Astrocyte (in vitro differentiated cells and primary cell): ENCODE measurements at regions not wholly inside any gene's neighbourhood (a gene's known extent, or its start where the extent isn't known, plus 50 kb on each side); places are given as distances from the start of the nearest gene placed in this dataset.

Experiments
- DNase-seq: peaks from one replicate; pipeline ENCODE4 v3.0.0-alpha.2; 2010; ENCODE audit warnings: low read depth
- FAIRE-seq: peaks from 2 replicates; lab custom pipeline; 2011; peaks lifted over from hg19 to GRCh38; lab: Jason Lieb, UNC
- H2AFZ ChIP-seq: 2 replicates; pipeline ENCODE4 v1.6.0; 2012; ENCODE audit warnings: low read depth, low read length, inconsistent platforms
- H3K27ac ChIP-seq: 2 replicates; pipeline ENCODE4 v1.5.1; 2011; ENCODE audit warnings: low read depth, low read length, inconsistent platforms
- H3K27me3 ChIP-seq: 2 replicates; pipeline ENCODE4 v1.6.0; 2011; ENCODE audit warnings: low read length, inconsistent platforms; ENCODE audit not compliant: insufficient read depth
- H3K36me3 ChIP-seq: 2 replicates; pipeline ENCODE4 v1.5.1; 2011; ENCODE audit warnings: low read length, inconsistent platforms; ENCODE audit not compliant: insufficient read depth
- H3K4me1 ChIP-seq: 2 replicates; pipeline ENCODE4 v1.5.1; 2011; ENCODE audit warnings: low read length, inconsistent platforms; ENCODE audit not compliant: insufficient read depth
- H3K4me2 ChIP-seq: 2 replicates; pipeline ENCODE4 v1.6.0; 2012; ENCODE audit warnings: low read length, inconsistent platforms
- H3K4me3 ChIP-seq: 2 replicates; pipeline ENCODE4 v1.5.1; 2011; ENCODE audit warnings: low read depth, mild to moderate bottlenecking, low read length, inconsistent platforms; ENCODE audit not compliant: insufficient read depth
- H3K79me2 ChIP-seq: 2 replicates; pipeline ENCODE4 v1.6.0; 2012; ENCODE audit warnings: mild to moderate bottlenecking, low read length, inconsistent platforms; ENCODE audit not compliant: insufficient read depth
- H3K9ac ChIP-seq: 2 replicates; pipeline ENCODE4 v1.6.0; 2012; ENCODE audit warnings: mild to moderate bottlenecking, low read length, inconsistent platforms
- H3K9me3 ChIP-seq: 2 replicates; pipeline ENCODE4 v1.5.1; 2012; ENCODE audit warnings: low read depth, mild to moderate bottlenecking, low read length, inconsistent platforms; ENCODE audit not compliant: insufficient read depth
- H4K20me1 ChIP-seq: 2 replicates; pipeline ENCODE4 v1.6.0; 2012; ENCODE audit warnings: low read length, inconsistent platforms; ENCODE audit not compliant: insufficient read depth
- H3K27ac Mint-ChIP-seq: one replicate; pipeline ENCODE4 v1.8.0; 2021; ENCODE audit warnings: mild to moderate bottlenecking, mixed read lengths; ENCODE audit not compliant: unreplicated experiment
- H3K27me3 Mint-ChIP-seq: one replicate; pipeline ENCODE4 v1.8.0; 2021; ENCODE audit warnings: low read depth, mixed read lengths; ENCODE audit not compliant: unreplicated experiment
- H3K36me3 Mint-ChIP-seq: one replicate; pipeline ENCODE4 v1.8.0; 2021; ENCODE audit warnings: low read depth, mixed read lengths; ENCODE audit not compliant: unreplicated experiment
- H3K4me1 Mint-ChIP-seq: one replicate; pipeline ENCODE4 v1.8.0; 2021; ENCODE audit warnings: low read depth, mixed read lengths; ENCODE audit not compliant: unreplicated experiment
- H3K4me3 Mint-ChIP-seq: one replicate; pipeline ENCODE4 v1.8.0; 2021; ENCODE audit warnings: mild to moderate bottlenecking, moderate library complexity, mixed read lengths; ENCODE audit not compliant: unreplicated experiment
- H3K9me3 Mint-ChIP-seq: one replicate; pipeline ENCODE4 v1.8.0; 2021; ENCODE audit warnings: mild to moderate bottlenecking, mixed read lengths; ENCODE audit not compliant: unreplicated experiment
- CTCF ChIP-seq: IDR thresholded peaks from 2 replicates; pipeline ENCODE4 v1.5.1; 2011; ENCODE audit warnings: low read depth, mild to moderate bottlenecking, inconsistent platforms, low read length, moderate library complexity; ENCODE audit not compliant: insufficient read depth
- EZH2 ChIP-seq: IDR thresholded peaks from 2 replicates; pipeline ENCODE4 v1.6.1; 2012; ENCODE audit warnings: mild to moderate bottlenecking, low read length, inconsistent platforms; ENCODE audit not compliant: insufficient read depth

GRCh38 chr5:133809801-133810200, 158.6 kb downstream of the C5orf15 start:
- peaks cover 54% of the 10 kb centered on the region for H3K27me3 Mint-ChIP-seq

GRCh38 chr5:133807348-133807747, 161.1 kb downstream of the C5orf15 start:
- Histone ChIP-seq H3K4me2 (no peak overlapping the region), H3K9me3 (no peaks in the 10 kb centered on the region), H4K20me1 (no peaks in the 10 kb centered on the region), H3K27me3 (peaks cover 8% of the 10 kb centered on the region), H3K4me3 (no peak overlapping the region), H3K4me1 (no peaks in the 10 kb centered on the region), H3K27ac (no peak overlapping the region), H3K36me3 (no peaks in the 10 kb centered on the region), H3K79me2 (no peaks in the 10 kb centered on the region), H3K9ac (no peak overlapping the region), H2AFZ (no peak overlapping the region)
- TF ChIP-seq CTCF (no peak), EZH2 (no peak)
- Mint-ChIP-seq H3K9me3 (peaks cover 5% of the 10 kb centered on the region), H3K4me1 (no peaks in the 10 kb centered on the region), H3K36me3 (no peaks in the 10 kb centered on the region), H3K27me3 (peaks cover 51% of the 10 kb centered on the region), H3K4me3 (no peak overlapping the region), H3K27ac (no peak overlapping the region)
- FAIRE-seq (no peak), DNase-seq (no peak)

More at GRCh38 chr5:133809801-133810200, 158.6 kb downstream of the C5orf15 start:
- TF ChIP-seq EZH2, result no peak
- Histone ChIP-seq H3K4me1 (no peaks in the 10 kb centered on the region), H3K9ac (no peak overlapping the region), H2AFZ (no peak overlapping the region), H3K9me3 (no peaks in the 10 kb centered on the region), H3K27ac (no peak overlapping the region), H4K20me1 (no peaks in the 10 kb centered on the region), H3K27me3 (peaks cover 20% of the 10 kb centered on the region), H3K4me3 (no peak overlapping the region), H3K36me3 (no peaks in the 10 kb centered on the region), H3K79me2 (no peaks in the 10 kb centered on the region), H3K4me2 (no peak overlapping the region)
- no peaks in the 10 kb centered on the region for H3K4me1 Mint-ChIP-seq
- H3K9me3 Mint-ChIP-seq, result peaks cover 3% of the 10 kb centered on the region
- no peak for FAIRE-seq
- no peaks in the 10 kb centered on the region for H3K36me3 Mint-ChIP-seq
- no peak overlapping the region for H3K4me3 Mint-ChIP-seq
- DNase-seq, result no peak
- no peak overlapping the region for H3K27ac Mint-ChIP-seq

GRCh38 chr5:133806847-133807246, 161.6 kb downstream of the C5orf15 start:
- no peak overlapping the region for H3K4me3 ChIP-seq
- H3K27me3 ChIP-seq, result peaks cover 6% of the 10 kb centered on the region
- FAIRE-seq (no peak), DNase-seq (no peak)
- Mint-ChIP-seq H3K9me3 (peaks cover 4% of the 10 kb centered on the region), H3K36me3 (no peaks in the 10 kb centered on the region), H3K27ac (no peak overlapping the region), H3K27me3 (peaks cover 50% of the 10 kb centered on the region), H3K4me1 (no peaks in the 10 kb centered on the region), H3K4me3 (no peak overlapping the region)
- no peak for TF ChIP-seq EZH2
- no peak for TF ChIP-seq CTCF
- H3K9me3 ChIP-seq, result no peaks in the 10 kb centered on the region
- H3K79me2 ChIP-seq, result no peaks in the 10 kb centered on the region
- H3K9ac ChIP-seq, result no peak overlapping the region
- H3K36me3 ChIP-seq, result no peaks in the 10 kb centered on the region
- H2AFZ ChIP-seq, result no peak overlapping the region
- H4K20me1 ChIP-seq, result no peaks in the 10 kb centered on the region
- no peaks in the 10 kb centered on the region for H3K4me1 ChIP-seq
- H3K27ac ChIP-seq, result no peak overlapping the region
- H3K4me2 ChIP-seq, result no peak overlapping the region
